SK-N-SH (cell line): ENCODE measurements at regions not wholly inside any gene's neighbourhood (a gene's known extent, or its start where the extent isn't known, plus 50 kb on each side); places are given as distances from the start of the nearest gene placed in this dataset.

Experiments used
- CTCF ChIA-PET: fragments of 300-600, 350-600 bp; formaldehyde crosslinking; extraction: SDS; loops from one replicate; lab custom pipeline; 2021; lab: Yijun Ruan, JAX
- POLR2A ChIA-PET: fragments of 350-600 bp; sonication (Branson Sonifier 250); formaldehyde crosslinking; extraction: SDS; loops from one replicate; lab custom pipeline; 2020; ENCODE audit warnings: antibody characterized with exemption, inconsistent platforms; lab: Yijun Ruan, JAX
- DNase-seq: peaks from one replicate; pipeline ENCODE4 v3.0.0; 2012
- H2AFZ ChIP-seq: fragments of 200-600 bp; sonication (generic); 2 replicates; pipeline ENCODE4 v1.8.1; 2016; ENCODE audit warnings: antibody characterized with exemption, mild to moderate bottlenecking, low read depth
- H3F3A ChIP-seq: fragments of 200-600 bp; sonication (generic); replicated peaks from 2 replicates; pipeline ENCODE3; 2016; ENCODE audit warnings: antibody characterized with exemption, mild to moderate bottlenecking; ENCODE audit not compliant: insufficient read depth
- H3K27ac ChIP-seq, 2 experiments: fragments of 200-500 bp in 1 of 2; fragments of 200-600 bp in 1 of 2; sonication (Bioruptor generic) in 1 of 2; sonication (generic), shearing (Covaris generic) in 1 of 2; 2 replicates each; pipeline versions ENCODE4 v1.5.1 to v1.6.1; 2014 to 2016; ENCODE audit warnings: low read depth in 2 of 2, inconsistent platforms in 1 of 2, low read length in 1 of 2, mild to moderate bottlenecking in 1 of 2, mixed read lengths in 1 of 2
- H3K27me3 ChIP-seq: fragments of 200-600 bp; sonication (generic), shearing (Covaris generic); 2 replicates; pipeline ENCODE4 v1.6.1; 2016; ENCODE audit warnings: mixed run types; ENCODE audit not compliant: insufficient read depth
- H3K36me3 ChIP-seq, 2 experiments: fragments of 200-500 bp in 1 of 2; fragments of 200-600 bp in 1 of 2; sonication (Bioruptor generic) in 1 of 2; sonication (generic) in 1 of 2; replicated peaks in 1 of 2; 2 replicates each; pipeline versions ENCODE3 to v1.5.1; 2014 to 2016; ENCODE audit warnings: low read length in 1 of 2, mild to moderate bottlenecking in 1 of 2; ENCODE audit not compliant: insufficient read depth in 2 of 2, control insufficient read depth in 1 of 2
- H3K4me1 ChIP-seq, 2 experiments: fragments of 200-500 bp in 1 of 2; fragments of 200-600 bp in 1 of 2; sonication (Bioruptor generic) in 1 of 2; sonication (generic), shearing (Covaris generic) in 1 of 2; 2 replicates each; pipeline versions ENCODE4 v1.5.1 to v1.6.1; 2014 to 2016; ENCODE audit warnings: low read depth in 1 of 2, low read length in 1 of 2, mixed run types in 1 of 2; ENCODE audit not compliant: insufficient read depth in 2 of 2, control insufficient read depth in 1 of 2
- H3K4me2 ChIP-seq: fragments of 200-600 bp; sonication (generic), shearing (Covaris generic); 2 replicates; pipeline ENCODE4 v1.6.1; 2017; ENCODE audit warnings: mixed run types
- H3K4me3 ChIP-seq, 2 experiments: fragments of 200-500 bp in 1 of 2; fragments of 200-600 bp in 1 of 2; sonication (Bioruptor generic) in 1 of 2; sonication (generic), shearing (Covaris generic) in 1 of 2; 2 replicates each; pipeline versions ENCODE4 v1.5.1 to v1.8.1; 2014 to 2016; ENCODE audit warnings: low read depth in 2 of 2, inconsistent platforms in 1 of 2, low read length in 1 of 2, mild to moderate bottlenecking in 1 of 2, mixed read lengths in 1 of 2, moderate library complexity in 1 of 2
- H3K79me2 ChIP-seq: fragments of 200-600 bp; sonication (generic); 2 replicates; pipeline ENCODE4 v1.8.1; 2017; ENCODE audit warnings: mild to moderate bottlenecking; ENCODE audit not compliant: insufficient read depth
- H3K9ac ChIP-seq: fragments of 200-600 bp; sonication (generic); 2 replicates; pipeline ENCODE4 v1.6.1; 2017; ENCODE audit warnings: mixed run types
- H3K9me2 ChIP-seq: fragments of 200-600 bp; sonication (generic); 2 replicates; pipeline ENCODE4 v1.6.1; 2017; ENCODE audit warnings: mixed run types
- H3K9me3 ChIP-seq: fragments of 200-600 bp; sonication (generic); 2 replicates; pipeline ENCODE4 v1.6.1; 2017; ENCODE audit warnings: mixed run types, mild to moderate bottlenecking, moderate library complexity
- H4K20me1 ChIP-seq: fragments of 200-600 bp; sonication (generic); 2 replicates; pipeline ENCODE4 v1.6.1; 2017; ENCODE audit warnings: mild to moderate bottlenecking, mixed run types; ENCODE audit not compliant: insufficient read depth
- CHD2 ChIP-seq: fragments of 150-350 bp; IDR thresholded peaks from 2 replicates; pipeline ENCODE4 v1.6.1; 2018; ENCODE audit warnings: low read length; ENCODE audit not compliant: partially characterized antibody
- CTCF ChIP-seq: fragments of 200-600 bp; sonication (generic); IDR thresholded peaks from 2 replicates; pipeline ENCODE4 v1.6.1; 2017; ENCODE audit warnings: antibody characterized with exemption, mild to moderate bottlenecking, moderate library complexity
- EP300 ChIP-seq, 2 experiments: IDR thresholded peaks; 2 replicates each; pipeline versions ENCODE4 v1.4.0 to v1.6.1; 2012; ENCODE audit warnings: borderline replicate concordance in 1 of 2, low read depth in 1 of 2, low read length in 1 of 2
- EZH2phosphoT487 ChIP-seq: fragments of 200-600 bp; sonication (generic); IDR thresholded peaks from 2 replicates; pipeline ENCODE4 v1.6.1; 2017; ENCODE audit warnings: low read depth, mixed run types, mild to moderate bottlenecking, antibody characterized with exemption, moderate library complexity, borderline replicate concordance
- FOSL2 ChIP-seq: IDR thresholded peaks from 2 replicates; pipeline ENCODE4 v1.4.0; 2012; ENCODE audit warnings: low read depth, mild to moderate bottlenecking, moderate library complexity, borderline replicate concordance
- FOXJ3 ChIP-seq: sonication (generic); formaldehyde crosslinking; IDR thresholded peaks from 2 replicates; pipeline ENCODE4 v1.5.1; 2020; ENCODE audit warnings: mild to moderate bottlenecking, missing genetic modification reagents
- MEF2A ChIP-seq: IDR thresholded peaks from 2 replicates; pipeline ENCODE4 v1.4.0; 2012; ENCODE audit warnings: low read depth, borderline replicate concordance
- NFIC ChIP-seq: IDR thresholded peaks from 2 replicates; pipeline ENCODE4 v1.4.0; 2012; ENCODE audit warnings: borderline replicate concordance
- POLR2AphosphoS5 ChIP-seq: IDR thresholded peaks from 2 replicates; pipeline ENCODE4 v1.6.1; 2012; ENCODE audit warnings: low read depth, low read length
- RAD21 ChIP-seq: IDR thresholded peaks from 2 replicates; pipeline ENCODE4 v1.6.1; 2012; ENCODE audit warnings: mild to moderate bottlenecking, low read length
- RCOR1 ChIP-seq: fragments of 150-350 bp; IDR thresholded peaks from 2 replicates; pipeline ENCODE4 v1.6.1; 2017; ENCODE audit warnings: antibody characterized with exemption, low read length
- RFX5 ChIP-seq: IDR thresholded peaks from 2 replicates; pipeline ENCODE4 v1.6.1; 2012; ENCODE audit warnings: mild to moderate bottlenecking, improper control_type of control experiment, low read length
- SIN3A ChIP-seq: IDR thresholded peaks from 2 replicates; pipeline ENCODE4 v1.6.1; 2012; ENCODE audit warnings: low read depth, mild to moderate bottlenecking, low read length, moderate library complexity, borderline replicate concordance
- SMC3 ChIP-seq: IDR thresholded peaks from 2 replicates; pipeline ENCODE4 v1.6.1; 2012; ENCODE audit warnings: low read depth, low read length, improper control_type of control experiment
- TAF1 ChIP-seq: IDR thresholded peaks from 2 replicates; pipeline ENCODE4 v1.6.1; 2012; ENCODE audit warnings: low read depth, mild to moderate bottlenecking, low read length, moderate library complexity, borderline replicate concordance
- TCF12 ChIP-seq: IDR thresholded peaks from 2 replicates; pipeline ENCODE4 v1.4.0; 2012
- USF1 ChIP-seq: IDR thresholded peaks from 2 replicates; pipeline ENCODE4 v1.4.0; 2012; ENCODE audit warnings: low read depth, borderline replicate concordance
- YY1 ChIP-seq: IDR thresholded peaks from 2 replicates; pipeline ENCODE4 v1.4.0; 2012; ENCODE audit warnings: low read depth, mild to moderate bottlenecking
- WGBS: methylation state at CpG from one replicate; pipeline ENCODE4 v1.1.6; 2017; ENCODE audit warnings: low lambda C conversion rate; 5-methylcytosine and 5-hydroxymethylcytosine counted together
- TF ChIP-seq, protein P1 (sequence below): IDR thresholded peaks from 2 replicates; pipeline ENCODE4 v1.6.1; 2012; ENCODE audit warnings: mild to moderate bottlenecking, low read depth, low read length, moderate library complexity

GRCh38 chr1:55530749-55531478, 315.8 kb upstream of the USP24 start:
- Histone ChIP-seq H3K4me3 (no peak overlapping the region), H3K9ac (no peak overlapping the region), H3K4me2 (no peak overlapping the region), H3K9me3 (no peaks in the 10 kb centered on the region), H3K4me1 (peaks cover 0 to 6% of the 10 kb centered on the region in 2 experiments; a peak in 1 of 4 replicates), H3K27me3 (no peaks in the 10 kb centered on the region), H4K20me1 (no peaks in the 10 kb centered on the region), H2AFZ (no peak overlapping the region), H3K9me2 (no peaks in the 10 kb centered on the region), H3K27ac (no peak overlapping the region), H3K79me2 (no peaks in the 10 kb centered on the region), H3F3A (no peaks in the 10 kb centered on the region), H3K36me3 (no peaks in the 10 kb centered on the region)
- ChIA-PET POLR2A (no interaction called here), CTCF (no interaction called here)
- no peak for DNase-seq
- TF ChIP-seq, protein P1, sequence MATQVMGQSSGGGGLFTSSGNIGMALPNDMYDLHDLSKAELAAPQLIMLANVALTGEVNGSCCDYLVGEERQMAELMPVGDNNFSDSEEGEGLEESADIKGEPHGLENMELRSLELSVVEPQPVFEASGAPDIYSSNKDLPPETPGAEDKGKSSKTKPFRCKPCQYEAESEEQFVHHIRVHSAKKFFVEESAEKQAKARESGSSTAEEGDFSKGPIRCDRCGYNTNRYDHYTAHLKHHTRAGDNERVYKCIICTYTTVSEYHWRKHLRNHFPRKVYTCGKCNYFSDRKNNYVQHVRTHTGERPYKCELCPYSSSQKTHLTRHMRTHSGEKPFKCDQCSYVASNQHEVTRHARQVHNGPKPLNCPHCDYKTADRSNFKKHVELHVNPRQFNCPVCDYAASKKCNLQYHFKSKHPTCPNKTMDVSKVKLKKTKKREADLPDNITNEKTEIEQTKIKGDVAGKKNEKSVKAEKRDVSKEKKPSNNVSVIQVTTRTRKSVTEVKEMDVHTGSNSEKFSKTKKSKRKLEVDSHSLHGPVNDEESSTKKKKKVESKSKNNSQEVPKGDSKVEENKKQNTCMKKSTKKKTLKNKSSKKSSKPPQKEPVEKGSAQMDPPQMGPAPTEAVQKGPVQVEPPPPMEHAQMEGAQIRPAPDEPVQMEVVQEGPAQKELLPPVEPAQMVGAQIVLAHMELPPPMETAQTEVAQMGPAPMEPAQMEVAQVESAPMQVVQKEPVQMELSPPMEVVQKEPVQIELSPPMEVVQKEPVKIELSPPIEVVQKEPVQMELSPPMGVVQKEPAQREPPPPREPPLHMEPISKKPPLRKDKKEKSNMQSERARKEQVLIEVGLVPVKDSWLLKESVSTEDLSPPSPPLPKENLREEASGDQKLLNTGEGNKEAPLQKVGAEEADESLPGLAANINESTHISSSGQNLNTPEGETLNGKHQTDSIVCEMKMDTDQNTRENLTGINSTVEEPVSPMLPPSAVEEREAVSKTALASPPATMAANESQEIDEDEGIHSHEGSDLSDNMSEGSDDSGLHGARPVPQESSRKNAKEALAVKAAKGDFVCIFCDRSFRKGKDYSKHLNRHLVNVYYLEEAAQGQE, result no peak
- TF ChIP-seq EP300 (IDR thresholded peaks at IDR 0.05; ENCODE audit: borderline replicate concordance in 1 of 2, low read depth in 1 of 2, low read length in 1 of 2) (no peak), SMC3 (no peak)
- WGBS, result 82% methylated on average over 3 of the region's 3 CpGs

- H3K4me1 ChIP-seq, result peaks cover 0 to 16% of the 10 kb centered on the region in 2 experiments; a peak in 1 of 4 replicates
- WGBS, result 64% methylated on average over 4 of the region's 4 CpGs
- POLR2A ChIA-PET, result no interaction called here
- H3K4me2 ChIP-seq, result no peak overlapping the region
- CTCF ChIA-PET, result no interaction called here
- no peaks in the 10 kb centered on the region for H3F3A ChIP-seq
- no peaks in the 10 kb centered on the region for H3K9me2 ChIP-seq
- TF ChIP-seq RFX5 (no peak), SIN3A (no peak), TCF12 (no peak), RCOR1 (no peak), POLR2AphosphoS5 (no peak), RAD21 (no peak), NFIC (no peak), FOSL2 (no peak), TAF1 (no peak), YY1 (no peak), FOXJ3 (CRISPR knock-in tag) (no peak), EZH2phosphoT487 (no peak), CTCF (no peak), CHD2 (no peak), MEF2A (no peak), USF1 (no peak)
- TF ChIP-seq, all 33 proteins: peak for 0
- no peak overlapping the region for H3K27ac ChIP-seq
- H4K20me1 ChIP-seq, result no peaks in the 10 kb centered on the region
- no peak overlapping the region for H3K9ac ChIP-seq
- no peak for DNase-seq
- H2AFZ ChIP-seq, result no peak overlapping the region
- no peaks in the 10 kb centered on the region for H3K79me2 ChIP-seq
- H3K27me3 ChIP-seq, result no peaks in the 10 kb centered on the region
- H3K9me3 ChIP-seq, result no peaks in the 10 kb centered on the region
- H3K36me3 ChIP-seq, result no peaks in the 10 kb centered on the region
- H3K4me3 ChIP-seq, result no peak overlapping the region
These were observed 313.9 kb upstream of the USP24 start for GRCh38 chr1:55529017-55529416.
